ENCODE measurements at regions not wholly inside any gene's neighbourhood (a gene's known extent, or its start where the extent isn't known, plus 50 kb on each side); places are given as distances from the start of the nearest gene placed in this dataset.
"Not testable (repeated sequence)": the region's sequence is repeated elsewhere in the genome, so short reads cannot be mapped to it uniquely, and the experiment has no call there.

DNA sequence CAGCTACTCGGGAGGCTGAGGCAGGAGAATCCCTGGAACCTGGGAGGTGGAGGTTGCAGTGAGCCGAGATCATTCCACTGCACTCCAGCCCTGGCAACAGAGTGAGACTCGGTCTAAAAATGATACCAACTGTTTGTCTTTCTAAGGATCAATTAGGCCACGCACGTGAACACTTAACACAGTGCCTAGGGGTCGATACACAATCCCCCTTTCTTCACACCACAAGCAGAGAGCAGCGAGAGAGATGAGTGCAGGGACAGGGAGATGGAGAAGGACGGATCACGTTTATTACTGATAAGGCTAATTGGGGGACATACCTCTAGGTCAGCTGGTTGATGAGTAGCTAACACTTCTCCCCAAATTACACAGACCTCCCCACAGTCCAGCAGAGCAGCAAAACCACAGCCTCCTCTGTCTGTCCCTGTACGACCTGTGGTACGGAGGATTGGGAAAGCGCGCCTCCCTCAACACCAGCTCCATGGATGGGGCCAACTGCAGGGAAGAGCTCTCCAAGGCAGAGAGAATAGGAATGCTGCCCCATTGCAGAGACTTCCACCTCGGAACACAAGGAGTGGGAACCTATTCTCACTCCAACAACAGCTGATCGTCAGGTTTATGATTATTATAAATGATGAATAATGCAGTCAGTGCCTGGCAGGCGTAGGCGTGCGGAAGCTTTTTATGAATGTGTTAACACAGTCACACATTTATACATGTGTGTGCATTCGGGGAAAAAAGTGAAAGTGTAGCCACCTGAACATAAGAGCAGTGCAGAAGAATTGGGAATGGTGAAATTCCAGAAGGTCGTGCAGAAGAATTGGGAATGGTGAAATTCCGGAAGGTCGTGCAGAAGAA is 155.1 kb downstream of the C16orf95 start:
- Histone ChIP-seq H2AFZ (ENCODE audit: control insufficient read depth, low read depth, low read length) (no peak overlapping the region), H3K27ac (ENCODE audit: control insufficient read depth, insufficient read depth) (no peak overlapping the region), H3K9me3 (replicated peaks; ENCODE audit: control insufficient read depth, insufficient read depth, low read length) (no peaks in the 10 kb centered on the region), H3K27me3 (replicated peaks in 1 of 2; ENCODE audit: control insufficient read depth in 2 of 2, insufficient read depth in 2 of 2, low read length in 1 of 2) (no peaks in the 10 kb centered on the region), H3K79me2 (ENCODE audit: control insufficient read depth, insufficient read depth, low read length) (no peaks in the 10 kb centered on the region), H4K20me1 (ENCODE audit: control insufficient read depth, insufficient read depth) (no peaks in the 10 kb centered on the region), H3K4me3 (no peak overlapping the region), H3K4me1 (ENCODE audit: control insufficient read depth, insufficient read depth, low read length) (no peaks in the 10 kb centered on the region), H3K4me2 (ENCODE audit: control insufficient read depth, insufficient read depth) (no peak overlapping the region), H3K36me3 (ENCODE audit: control insufficient read depth in 2 of 2, insufficient read depth in 2 of 2, low read length in 1 of 2) (no peaks in the 10 kb centered on the region), H3K9ac (ENCODE audit: control insufficient read depth, insufficient read depth, low read length) (no peak overlapping the region)
- TF ChIP-seq KLF5 (IDR thresholded peaks at IDR 0.05; ENCODE audit: partially characterized antibody) (no peak), BCL11A (IDR thresholded peaks at IDR 0.05; ENCODE audit: low read depth, low read length) (no peak), ZNF384 (IDR thresholded peaks at IDR 0.05; ENCODE audit: borderline replicate concordance, low read depth, low read length) (no peak)
- POLR2A ChIA-PET, result interaction anchor here (0.6 kb wide), 1 partner anchor 12 kb away, joined by 3 read pairs; no protein-coding TSS in a partner anchor
- FAIRE-seq, result no peak
- no peak for DNase-seq (ENCODE audit: low read depth, low spot score)
- no TSS peak for BruUV-seq (replicated peaks)
- SMC1A ChIA-PET (ENCODE audit: uncharacterized antibody, unreplicated experiment), result no interaction called here
- RAD21 ChIA-PET (ENCODE audit: unreplicated experiment), result no interaction called here
- intact Hi-C loops (cut with micrococcal nuclease; ENCODE audit: unreplicated experiment), result no loop called here
- WGBS (ENCODE audit: insufficient coverage, insufficient replicate concordance, low lambda C conversion rate, missing lambda C conversion rate), result 59% methylated on average over 22 of the region's 22 CpGs
- CTCF ChIA-PET, result no interaction called here
- no peak for ATAC-seq
- in situ Hi-C loops (cut with MboI), result no loop called here

DNA sequence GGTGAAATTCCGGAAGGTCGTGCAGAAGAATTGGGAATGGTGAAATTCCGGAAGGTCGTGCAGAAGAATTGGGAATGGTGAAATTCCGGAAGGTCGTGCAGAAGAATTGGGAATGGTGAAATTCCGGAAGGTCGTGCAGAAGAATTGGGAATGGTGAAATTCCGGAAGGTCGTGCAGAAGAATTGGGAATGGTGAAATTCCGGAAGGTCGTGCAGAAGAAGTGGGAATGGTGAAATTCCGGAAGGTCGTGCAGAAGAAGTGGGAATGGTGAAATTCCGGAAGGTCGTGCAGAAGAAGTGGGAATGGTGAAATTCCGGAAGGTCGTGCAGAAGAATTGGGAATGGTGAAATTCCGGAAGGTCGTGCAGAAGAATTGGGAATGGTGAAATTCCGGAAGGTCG is 154.4 kb downstream of the C16orf95 start:
- BruUV-seq (replicated peaks); ATAC-seq; RAD21 ChIA-PET (ENCODE audit: unreplicated experiment); H3K9me3 ChIP-seq (replicated peaks; ENCODE audit: control insufficient read depth, insufficient read depth, low read length); H3K9ac ChIP-seq (ENCODE audit: control insufficient read depth, insufficient read depth, low read length); H3K27ac ChIP-seq (ENCODE audit: control insufficient read depth, insufficient read depth); DNase-seq (ENCODE audit: low read depth, low spot score); H3K4me1 ChIP-seq (ENCODE audit: control insufficient read depth, insufficient read depth, low read length); H3K36me3 ChIP-seq (ENCODE audit: control insufficient read depth in 2 of 2, insufficient read depth in 2 of 2, low read length in 1 of 2); H3K4me3 ChIP-seq; H2AFZ ChIP-seq (ENCODE audit: control insufficient read depth, low read depth, low read length); H3K4me2 ChIP-seq (ENCODE audit: control insufficient read depth, insufficient read depth); FAIRE-seq; POLR2A ChIA-PET; CTCF ChIA-PET; H4K20me1 ChIP-seq (ENCODE audit: control insufficient read depth, insufficient read depth); H3K27me3 ChIP-seq (replicated peaks in 1 of 2; ENCODE audit: control insufficient read depth in 2 of 2, insufficient read depth in 2 of 2, low read length in 1 of 2); H3K79me2 ChIP-seq (ENCODE audit: control insufficient read depth, insufficient read depth, low read length); in situ Hi-C loops (cut with MboI); intact Hi-C loops (cut with micrococcal nuclease; ENCODE audit: unreplicated experiment); SMC1A ChIA-PET (ENCODE audit: uncharacterized antibody, unreplicated experiment): not testable (repeated sequence)
- 88% methylated on average over 6 of the region's 22 CpGs for WGBS (ENCODE audit: insufficient coverage, insufficient replicate concordance, low lambda C conversion rate, missing lambda C conversion rate)
